Erythroblast (primary cell): ENCODE measurements at regions not wholly inside any gene's neighbourhood (a gene's known extent, or its start where the extent isn't known, plus 50 kb on each side); places are given as distances from the start of the nearest gene placed in this dataset.

Experiments used
- GATA1 ChIP-seq: IDR thresholded peaks from 2 replicates; pipeline ENCODE4 v1.6.1; 2011; ENCODE audit warnings: low read depth, mild to moderate bottlenecking, control low read depth, low read length, moderate library complexity
- POLR2A ChIP-seq: IDR thresholded peaks from 2 replicates; pipeline ENCODE4 v1.6.1; 2011; ENCODE audit warnings: mild to moderate bottlenecking, low read length

DNA sequence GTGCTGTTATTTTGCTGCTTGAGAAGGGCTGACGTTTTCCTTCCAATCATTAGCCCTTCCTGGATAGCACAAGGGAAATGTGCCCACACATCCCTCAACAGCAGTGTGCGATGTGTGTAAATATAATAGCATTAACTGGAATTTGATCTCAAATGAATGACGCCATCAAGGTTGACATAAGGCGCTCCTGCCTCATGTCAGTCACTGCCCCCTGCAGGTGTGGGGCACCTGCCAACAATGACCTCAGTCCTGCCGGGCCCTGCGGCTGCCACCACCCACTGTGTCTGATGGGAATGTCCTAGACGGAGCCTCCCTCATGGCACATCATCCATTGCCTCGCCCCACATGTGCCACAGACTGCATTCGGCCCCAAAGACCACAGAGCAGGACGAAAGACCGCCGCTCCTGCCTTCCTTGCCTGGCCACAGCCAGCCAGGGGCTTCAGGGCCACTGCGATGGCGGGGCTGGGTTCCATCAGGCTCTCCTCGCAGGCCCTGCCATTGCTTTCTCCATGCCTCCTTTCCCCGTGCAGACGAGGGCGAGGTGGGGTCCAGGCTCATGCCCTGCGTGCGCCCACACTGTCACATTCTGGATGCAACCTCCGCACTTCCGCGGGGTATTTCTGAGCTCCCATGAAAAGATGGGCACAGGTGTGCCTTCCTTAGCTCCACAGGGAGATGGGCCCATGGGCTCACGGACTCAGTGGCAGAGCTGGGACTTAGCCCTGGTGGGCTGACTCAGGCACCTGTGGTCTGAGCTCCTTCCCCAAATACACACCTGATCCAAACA lies 146.7 kb downstream of the SOX1 start:
- TF ChIP-seq POLR2A (no peak), GATA1 (no peak)
